ENCODE measurements at regions not wholly inside any gene's neighbourhood (a gene's known extent, or its start where the extent isn't known, plus 50 kb on each side); places are given as distances from the start of the nearest gene placed in this dataset.
A peak's percentile ranks its signal among the peaks of the same experiment; 100 is the strongest.

- Histone ChIP-seq H3K9me3 (ENCODE audit: control insufficient read depth, insufficient read depth, low read depth, low read length) (no peaks in the 10 kb centered on the region), H3K36me3 (ENCODE audit: control insufficient read depth in 2 of 2, insufficient read depth in 1 of 2, low read length in 2 of 2) (no peaks in the 10 kb centered on the region), H3K4me3 (ENCODE audit: low read depth, low read length) (no peak overlapping the region), H3K27ac (ENCODE audit: extremely low read depth, low read depth, low read length) (no peak overlapping the region; the same call in 1 of the 2 replicates), H3K4me1 (ENCODE audit: control insufficient read depth, insufficient read depth, low read length) (peaks cover 26% of the 10 kb centered on the region)
- ChIA-PET POLR2A (interaction anchor here (1.7 to 2.1 kb wide), 2 partner anchors 7 to 15 kb away, joined by 8 to 10 read pairs; no protein-coding TSS in a partner anchor), CTCF (interaction anchor here (1.0 to 2.2 kb wide), 3 partner anchors 54 to 199 kb away, joined by 3 to 8 read pairs (median 4); no protein-coding TSS in a partner anchor)
- no peak for TF ChIP-seq ZNF148 (tag by site-specific recombination; IDR thresholded peaks at IDR 0.05; ENCODE audit: borderline replicate concordance)
- TF ChIP-seq ZXDB (tag by site-specific recombination; IDR thresholded peaks at IDR 0.05) = 0 out of 2 replicates have a peak, but pooled peaks have one; percentile 27
These were observed 72.0 kb downstream of the RPUSD4 start for GRCh38 chr11:126139111-126140091.

GRCh38 chr11:126138636-126139035 lies 72.8 kb downstream of the RPUSD4 start:
- no peak for TF ChIP-seq ZNF791 (tag by site-specific recombination; IDR thresholded peaks at IDR 0.05)
- TF ChIP-seq HOXA7 (CRISPR knock-in tag; IDR thresholded peaks at IDR 0.05; ENCODE audit: borderline replicate concordance) = no peak
- TF ChIP-seq ZNF830 (tag by site-specific recombination; IDR thresholded peaks at IDR 0.05; ENCODE audit: low read depth) = no peak
- no peak for TF ChIP-seq WT1 (tag by site-specific recombination; IDR thresholded peaks at IDR 0.05)
- TF ChIP-seq ZNF114 (tag by site-specific recombination; IDR thresholded peaks at IDR 0.05) = no peak
- no peak for TF ChIP-seq BCL11A (tag by site-specific recombination; IDR thresholded peaks at IDR 0.05; ENCODE audit: low read depth)
- POLR2A ChIA-PET = interaction anchor here (2.1 kb wide), 1 partner anchor 15 kb away, joined by 8 read pairs; no protein-coding TSS in a partner anchor
- H3K36me3 ChIP-seq (ENCODE audit: control insufficient read depth in 2 of 2, insufficient read depth in 1 of 2, low read length in 2 of 2) = no peaks in the 10 kb centered on the region
- no peaks in the 10 kb centered on the region for H3K9me3 ChIP-seq (ENCODE audit: control insufficient read depth, insufficient read depth, low read depth, low read length)
- no peak overlapping the region for H3K27ac ChIP-seq (ENCODE audit: extremely low read depth, low read depth, low read length)
- CTCF ChIA-PET = no interaction called here
- peaks cover 26% of the 10 kb centered on the region for H3K4me1 ChIP-seq (ENCODE audit: control insufficient read depth, insufficient read depth, low read length)
- H3K4me3 ChIP-seq (ENCODE audit: low read depth, low read length) = no peak overlapping the region

DNA sequence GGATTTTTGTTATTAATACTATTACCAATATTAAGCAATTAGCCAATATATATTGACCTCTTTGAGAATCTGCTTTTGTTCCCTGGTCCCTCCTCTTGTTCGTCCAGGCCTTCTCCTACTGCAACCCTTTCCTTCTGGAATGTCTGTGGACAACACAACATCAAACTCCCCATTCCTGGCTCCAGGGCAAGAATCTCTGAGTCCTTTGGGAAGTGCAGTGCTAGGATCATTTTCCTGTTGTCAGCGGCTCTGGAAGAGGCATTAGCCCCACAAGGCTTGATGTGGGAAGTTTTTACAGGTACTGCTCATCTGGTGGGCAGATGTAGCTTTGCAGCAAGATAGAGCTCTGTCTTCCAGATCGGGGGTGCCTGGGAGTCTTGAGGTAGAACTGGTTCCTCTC lies 74.3 kb downstream of the RPUSD4 start:
- CTCF ChIA-PET = no interaction called here
- no peaks in the 10 kb centered on the region for H3K9me3 ChIP-seq (ENCODE audit: control insufficient read depth, insufficient read depth, low read depth, low read length)
- no peak overlapping the region for H3K27ac ChIP-seq (ENCODE audit: extremely low read depth, low read depth, low read length)
- H3K4me1 ChIP-seq (ENCODE audit: control insufficient read depth, insufficient read depth, low read length) = peaks cover 33% of the 10 kb centered on the region
- H3K36me3 ChIP-seq (ENCODE audit: control insufficient read depth in 2 of 2, insufficient read depth in 1 of 2, low read length in 2 of 2) = no peaks in the 10 kb centered on the region
- no peak overlapping the region for H3K4me3 ChIP-seq (ENCODE audit: low read depth, low read length)
- POLR2A ChIA-PET = no interaction called here
- no peak for TF ChIP-seq EGR2 (tag by site-specific recombination; IDR thresholded peaks at IDR 0.05; ENCODE audit: low read depth)
- no peak for TF ChIP-seq PRDM4 (tag by site-specific recombination; IDR thresholded peaks at IDR 0.05)
- TF ChIP-seq KLF10 (tag by site-specific recombination; IDR thresholded peaks at IDR 0.05) = no peak
- no peak for TF ChIP-seq KLF8 (tag by site-specific recombination; IDR thresholded peaks at IDR 0.05)
- TF ChIP-seq ZNF10 (tag by site-specific recombination; IDR thresholded peaks at IDR 0.05) = no peak
- no peak for TF ChIP-seq ZNF555 (tag by site-specific recombination; conservative IDR thresholded peaks at IDR 0.05)
- no peak for TF ChIP-seq ZNF621 (tag by site-specific recombination; IDR thresholded peaks at IDR 0.05)
- TF ChIP-seq GLI2 (tag by site-specific recombination; IDR thresholded peaks at IDR 0.05; ENCODE audit: borderline replicate concordance, low read depth) = no peak
- no peak for TF ChIP-seq ZNF248 (tag by site-specific recombination; IDR thresholded peaks at IDR 0.05)
- TF ChIP-seq IKZF3 (tag by site-specific recombination; IDR thresholded peaks at IDR 0.05) = no peak
- TF ChIP-seq ZNF791 (tag by site-specific recombination; IDR thresholded peaks at IDR 0.05) = no peak
- TF ChIP-seq ZNF610 (tag by site-specific recombination; IDR thresholded peaks at IDR 0.05; ENCODE audit: borderline replicate concordance) = no peak
- no peak for TF ChIP-seq ZNF488 (tag by site-specific recombination; IDR thresholded peaks at IDR 0.05)
- no peak for TF ChIP-seq FEZF1 (tag by site-specific recombination; IDR thresholded peaks at IDR 0.05)
- TF ChIP-seq SP2 (tag by site-specific recombination; IDR thresholded peaks at IDR 0.05) = no peak
- TF ChIP-seq SCRT1 (tag by site-specific recombination; IDR thresholded peaks at IDR 0.05; ENCODE audit: borderline replicate concordance) = no peak

Data from HEK293 (cell line).